T-helper 2 cell treated with Interferon-gamma antibody and Interleukin-4, amounts not matched to agents 5 μg/mL and 100 μg/mL, for 36 hours (primary cell): ENCODE measurements at regions not wholly inside any gene's neighbourhood (a gene's known extent, or its start where the extent isn't known, plus 50 kb on each side); places are given as distances from the start of the nearest gene placed in this dataset.

Source experiments
- DNase-seq: peaks from one replicate; pipeline ENCODE4 v3.0.0; 2021; ENCODE audit warnings: low spot score
- H3K27ac Mint-ChIP-seq: one replicate; pipeline ENCODE4 v1.8.0; 2021; ENCODE audit warnings: mild to moderate bottlenecking, mixed read lengths
- H3K27me3 Mint-ChIP-seq: one replicate; pipeline ENCODE4 v1.8.0; 2021; ENCODE audit warnings: low read depth, mixed read lengths
- H3K36me3 Mint-ChIP-seq: one replicate; pipeline ENCODE4 v1.8.0; 2021; ENCODE audit warnings: low read depth, mixed read lengths
- H3K4me1 Mint-ChIP-seq: one replicate; pipeline ENCODE4 v1.8.0; 2021; ENCODE audit warnings: low read depth, mixed read lengths
- H3K4me3 Mint-ChIP-seq: one replicate; pipeline ENCODE4 v1.8.0; 2022; ENCODE audit warnings: mild to moderate bottlenecking, moderate library complexity, mixed read lengths
- H3K9me3 Mint-ChIP-seq: one replicate; pipeline ENCODE4 v1.8.0; 2021; ENCODE audit warnings: mixed read lengths

DNA sequence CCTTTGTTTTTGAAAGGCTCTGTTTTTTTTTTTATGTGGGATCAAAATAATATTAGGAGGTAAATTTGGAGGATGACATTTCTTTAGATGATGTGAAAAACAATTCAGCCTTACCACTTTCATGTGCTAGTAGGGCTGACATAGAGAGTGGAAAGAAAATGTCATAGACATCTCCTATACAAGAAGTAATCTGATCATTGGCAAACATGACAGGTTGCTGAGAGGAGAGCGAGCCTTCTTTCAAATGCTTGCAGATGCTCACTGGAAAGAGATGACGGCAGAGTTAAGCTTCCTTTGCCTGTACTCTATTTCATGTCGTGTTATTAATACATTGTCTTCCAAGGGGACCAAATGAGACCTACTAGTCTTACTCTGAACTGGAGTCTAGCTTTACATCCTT is 160.1 kb upstream of the DAP start:
- DNase-seq, result no peak
- Mint-ChIP-seq H3K36me3 (no peaks in the 10 kb centered on the region), H3K4me1 (no peaks in the 10 kb centered on the region), H3K9me3 (no peaks in the 10 kb centered on the region), H3K27me3 (no peaks in the 10 kb centered on the region), H3K27ac (no peak overlapping the region), H3K4me3 (no peak overlapping the region)

DNA sequence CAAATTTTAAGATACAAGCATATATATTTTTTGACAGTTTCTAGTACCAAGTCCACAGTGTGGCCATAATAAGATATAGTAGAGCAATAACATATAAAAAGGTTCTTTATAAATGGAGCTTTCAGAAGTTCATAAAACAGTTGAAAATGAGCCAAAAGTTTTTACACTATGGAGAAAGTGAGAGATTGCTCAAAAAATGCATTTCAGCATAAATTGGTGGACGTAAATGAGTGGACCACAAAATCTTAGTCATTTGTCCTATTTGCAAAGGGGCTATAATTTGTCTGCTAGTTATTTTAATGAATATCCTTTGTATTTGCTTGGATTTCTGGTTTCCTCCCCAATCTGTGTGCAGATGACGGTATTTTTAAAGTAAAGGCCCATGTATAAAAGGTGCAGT is 159.4 kb upstream of the DAP start:
- Mint-ChIP-seq H3K36me3 (no peaks in the 10 kb centered on the region), H3K27ac (no peak overlapping the region), H3K4me1 (no peaks in the 10 kb centered on the region), H3K9me3 (no peaks in the 10 kb centered on the region), H3K4me3 (no peak overlapping the region), H3K27me3 (no peaks in the 10 kb centered on the region)
- no peak for DNase-seq

DNA sequence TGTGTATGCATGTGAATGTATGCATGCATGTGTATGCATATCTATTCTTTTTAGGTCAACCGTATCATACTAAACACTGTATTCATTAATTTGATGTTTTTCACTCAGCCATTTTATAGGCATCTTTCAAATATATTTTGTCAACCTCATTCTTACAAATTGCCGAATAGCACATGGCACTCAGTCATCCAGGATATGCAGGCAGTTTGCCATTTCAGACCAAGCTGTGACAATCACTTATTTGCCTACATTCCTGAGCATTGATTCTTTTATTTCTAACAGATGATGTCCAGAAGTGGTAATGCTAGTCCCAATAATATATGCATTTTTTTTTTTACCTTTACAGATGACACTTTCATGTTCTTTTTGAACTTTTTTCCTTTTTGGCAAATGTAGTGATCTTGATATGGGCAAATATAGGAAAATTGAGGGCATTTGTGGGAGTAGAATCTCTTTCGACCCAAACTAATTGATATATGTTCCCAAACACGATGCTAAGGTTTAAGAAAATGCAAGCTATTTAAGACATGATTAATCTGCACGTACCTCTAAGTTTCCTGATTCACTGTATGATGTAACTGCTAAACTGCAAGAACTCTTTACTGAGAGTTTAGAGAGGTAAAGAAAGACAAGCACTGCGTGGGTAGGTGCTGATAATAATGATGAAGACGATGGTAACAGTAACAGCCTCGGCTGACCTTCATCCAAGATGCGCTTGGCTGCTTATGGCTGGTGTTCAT is 153.9 kb upstream of the DAP start:
- Mint-ChIP-seq H3K4me1 (no peaks in the 10 kb centered on the region), H3K4me3 (no peak overlapping the region), H3K27me3 (no peaks in the 10 kb centered on the region), H3K36me3 (no peaks in the 10 kb centered on the region), H3K27ac (no peak overlapping the region), H3K9me3 (no peaks in the 10 kb centered on the region)
- no peak for DNase-seq

DNA sequence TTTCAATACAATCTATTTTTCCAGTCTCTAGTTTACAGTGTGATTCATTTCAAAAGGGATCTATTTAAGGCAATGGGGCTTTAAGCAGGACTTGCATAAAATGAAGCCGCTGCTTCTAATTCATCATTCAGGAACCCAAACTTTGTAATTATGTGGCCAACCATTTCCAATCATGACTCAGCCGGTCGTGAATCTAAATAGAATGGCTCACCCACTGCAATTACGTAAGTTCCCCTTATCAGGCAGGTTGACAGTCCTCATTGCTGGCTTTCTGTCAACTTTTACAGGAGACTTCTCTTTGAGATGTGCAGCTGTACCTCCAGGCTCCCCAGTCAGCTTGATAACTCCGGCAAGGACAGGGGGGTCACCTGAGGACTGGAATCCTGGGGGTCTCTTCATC is 152.8 kb upstream of the DAP start:
- Mint-ChIP-seq H3K27me3 (no peaks in the 10 kb centered on the region), H3K27ac (no peak overlapping the region), H3K4me1 (no peaks in the 10 kb centered on the region), H3K9me3 (no peaks in the 10 kb centered on the region), H3K4me3 (no peak overlapping the region), H3K36me3 (no peaks in the 10 kb centered on the region)
- no peak for DNase-seq

DNA sequence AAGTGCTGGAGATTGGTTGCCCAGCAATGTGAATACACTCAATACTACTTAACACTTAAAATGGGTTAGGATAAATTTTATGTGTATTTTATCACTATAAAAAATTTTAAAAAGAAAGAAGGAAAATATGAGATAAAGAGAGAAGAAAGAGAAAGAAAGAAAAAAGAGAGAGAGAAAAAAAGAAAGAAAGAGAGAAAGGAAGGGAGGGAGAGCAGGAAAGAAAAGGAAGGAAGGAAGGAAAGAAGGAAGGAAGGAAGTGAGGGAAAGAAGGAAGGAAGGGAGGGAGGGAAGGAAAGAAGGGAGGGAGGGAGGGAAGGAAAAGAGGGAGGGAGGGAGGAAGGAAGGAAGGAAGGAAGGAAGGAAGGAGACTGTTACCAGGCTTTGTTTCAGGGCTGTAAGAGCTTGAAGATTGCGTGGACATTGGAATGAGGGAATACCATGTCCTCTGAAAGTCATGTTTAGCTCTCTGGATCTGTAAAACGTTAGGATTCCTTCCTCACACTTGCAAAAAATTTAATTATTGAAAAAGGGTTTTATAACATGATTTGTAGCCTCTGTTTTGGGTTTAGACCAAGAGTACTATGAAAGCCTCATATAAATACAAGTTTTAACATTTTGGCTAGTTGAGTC is 152.3 kb upstream of the DAP start:
- Mint-ChIP-seq H3K27me3 (no peaks in the 10 kb centered on the region), H3K36me3 (no peaks in the 10 kb centered on the region), H3K4me1 (no peaks in the 10 kb centered on the region), H3K9me3 (no peaks in the 10 kb centered on the region), H3K27ac (no peak overlapping the region), H3K4me3 (no peak overlapping the region)
- DNase-seq, result no peak

DNA sequence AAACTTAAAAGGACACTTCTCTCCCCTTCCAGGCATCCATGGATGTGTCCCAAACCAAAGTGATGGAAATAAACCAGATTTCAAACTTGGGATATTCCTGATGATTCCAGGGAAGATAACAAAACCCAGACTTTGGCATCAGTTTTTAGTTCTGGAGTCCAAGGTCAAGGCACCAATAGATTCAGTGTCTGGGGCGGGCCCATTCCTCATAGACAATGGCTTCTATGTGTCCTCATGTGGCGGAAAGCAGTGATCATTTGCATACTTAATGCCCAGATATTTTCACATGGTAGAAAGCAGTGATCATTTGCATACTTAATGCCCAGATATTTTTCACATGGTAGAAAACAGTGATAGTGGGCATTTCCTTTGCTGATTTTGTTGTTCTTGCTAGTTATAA is 151.4 kb upstream of the DAP start:
- Mint-ChIP-seq H3K36me3 (no peaks in the 10 kb centered on the region), H3K9me3 (no peaks in the 10 kb centered on the region), H3K4me3 (no peak overlapping the region), H3K27ac (no peak overlapping the region), H3K4me1 (no peaks in the 10 kb centered on the region), H3K27me3 (no peaks in the 10 kb centered on the region)
- no peak for DNase-seq

DNA sequence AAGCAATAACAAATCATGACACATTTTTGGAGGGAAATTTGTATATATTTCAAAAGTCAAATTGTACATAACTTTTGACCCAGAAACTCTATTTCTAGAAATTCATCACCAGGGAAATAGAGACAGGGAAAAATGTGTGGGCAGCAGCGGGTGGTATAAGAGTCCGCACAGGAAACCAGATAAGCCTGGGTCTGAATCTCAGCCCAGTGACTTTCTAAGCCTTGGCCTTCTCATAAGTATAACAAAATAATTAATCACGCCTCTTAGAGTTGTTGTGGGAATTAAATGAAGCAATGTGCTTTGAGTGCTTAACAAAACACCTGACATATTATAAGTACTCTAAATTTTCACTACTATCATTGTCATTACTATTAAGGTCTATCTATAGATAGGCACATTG is 149.2 kb upstream of the DAP start:
- no peaks in the 10 kb centered on the region for H3K36me3 Mint-ChIP-seq
- no peak overlapping the region for H3K27ac Mint-ChIP-seq
- DNase-seq, result no peak
- H3K9me3 Mint-ChIP-seq, result no peaks in the 10 kb centered on the region
- no peaks in the 10 kb centered on the region for H3K4me1 Mint-ChIP-seq
- no peaks in the 10 kb centered on the region for H3K27me3 Mint-ChIP-seq
- H3K4me3 Mint-ChIP-seq, result no peak overlapping the region

DNA sequence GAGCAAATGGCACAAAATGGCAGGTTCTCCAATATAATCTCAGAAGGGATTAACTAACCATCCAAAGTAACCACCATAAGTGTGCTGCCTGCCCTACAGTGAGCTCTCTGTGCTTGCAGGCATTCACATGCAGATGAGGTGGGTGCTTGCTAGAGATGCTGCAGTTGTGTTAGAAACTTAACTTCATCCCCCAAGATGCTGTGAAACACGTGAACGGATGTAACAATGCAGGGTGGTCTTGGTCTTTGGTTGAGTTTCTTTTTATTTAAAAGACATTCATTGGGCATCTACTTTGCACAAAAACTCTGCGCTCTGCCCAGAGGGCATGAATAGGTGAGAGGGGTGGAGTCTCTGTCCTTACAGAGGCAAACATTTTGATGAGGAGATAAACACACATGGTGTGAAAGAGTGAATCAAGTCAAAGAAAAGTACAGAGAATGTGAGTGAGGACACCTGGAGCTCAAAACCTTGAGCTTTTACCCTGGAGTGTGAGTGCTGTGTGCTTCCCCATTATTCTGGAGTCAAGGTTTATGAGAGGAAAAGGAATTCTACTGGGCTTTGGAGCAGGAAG is 143.9 kb upstream of the DAP start:
- Mint-ChIP-seq H3K9me3 (no peaks in the 10 kb centered on the region), H3K27me3 (no peaks in the 10 kb centered on the region), H3K27ac (no peak overlapping the region), H3K4me1 (no peaks in the 10 kb centered on the region), H3K4me3 (no peak overlapping the region), H3K36me3 (no peaks in the 10 kb centered on the region)
- no peak for DNase-seq

DNA sequence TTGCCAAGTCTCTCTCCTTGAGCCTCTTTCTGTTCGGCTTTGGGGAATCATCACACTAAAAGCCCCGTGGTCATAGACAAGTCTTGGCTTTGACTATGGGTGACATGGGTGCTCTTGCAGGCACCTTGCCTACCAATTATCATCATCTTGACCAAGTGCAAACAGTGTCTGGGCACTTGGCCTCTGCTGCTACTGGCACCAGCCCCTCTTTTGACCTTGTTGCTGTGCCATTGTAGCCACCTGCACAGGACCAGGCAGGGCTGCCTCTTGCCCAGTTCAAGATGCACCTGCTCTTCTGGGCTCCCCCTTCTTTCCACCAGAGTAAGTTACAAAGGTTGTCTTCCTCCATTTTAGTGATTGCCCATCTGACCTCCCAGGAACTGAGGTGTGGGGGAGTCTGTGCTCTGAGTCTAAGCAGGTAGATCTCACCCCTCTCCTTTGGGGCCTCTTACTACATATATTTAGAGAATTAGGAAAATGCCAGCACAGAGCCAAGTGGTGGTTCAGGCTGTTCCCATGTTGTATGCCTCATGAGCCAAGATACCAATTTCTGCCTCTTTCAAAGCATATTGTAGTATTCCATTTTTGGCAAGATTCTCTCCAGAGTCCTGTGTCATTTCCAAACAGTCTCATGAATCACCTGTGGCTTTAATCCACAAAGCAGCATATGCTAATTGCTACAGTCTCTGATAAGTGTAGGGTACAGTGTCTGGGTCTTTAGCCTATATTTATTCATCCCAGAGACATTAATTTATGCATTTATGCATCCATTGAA is 142.9 kb upstream of the DAP start:
- Mint-ChIP-seq H3K9me3 (no peaks in the 10 kb centered on the region), H3K27ac (no peak overlapping the region), H3K27me3 (no peaks in the 10 kb centered on the region), H3K4me3 (no peak overlapping the region), H3K36me3 (no peaks in the 10 kb centered on the region), H3K4me1 (no peaks in the 10 kb centered on the region)
- no peak for DNase-seq

DNA sequence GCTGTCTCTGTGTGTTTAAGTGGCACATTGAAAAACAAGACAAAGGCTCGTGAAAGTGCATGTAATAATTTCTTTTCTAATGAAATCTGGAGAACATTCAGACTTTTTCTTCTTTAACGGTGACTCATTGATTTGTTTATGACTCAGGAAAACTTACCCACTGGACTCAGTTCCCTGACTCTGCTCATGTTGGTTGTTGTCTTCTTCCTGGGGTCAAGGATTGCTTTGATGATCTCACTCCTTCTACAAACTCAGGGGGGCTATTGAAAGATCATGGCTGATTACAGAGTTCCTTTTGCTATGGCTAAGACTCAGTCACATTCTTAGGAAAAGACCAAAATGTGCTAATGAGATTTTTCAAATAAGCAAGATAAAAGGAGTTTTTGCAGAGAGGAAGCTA is 141.1 kb upstream of the DAP start:
- no peak overlapping the region for H3K27ac Mint-ChIP-seq
- no peaks in the 10 kb centered on the region for H3K4me1 Mint-ChIP-seq
- H3K4me3 Mint-ChIP-seq, result no peak overlapping the region
- DNase-seq, result no peak
- H3K36me3 Mint-ChIP-seq, result no peaks in the 10 kb centered on the region
- H3K9me3 Mint-ChIP-seq, result no peaks in the 10 kb centered on the region
- H3K27me3 Mint-ChIP-seq, result no peaks in the 10 kb centered on the region

DNA sequence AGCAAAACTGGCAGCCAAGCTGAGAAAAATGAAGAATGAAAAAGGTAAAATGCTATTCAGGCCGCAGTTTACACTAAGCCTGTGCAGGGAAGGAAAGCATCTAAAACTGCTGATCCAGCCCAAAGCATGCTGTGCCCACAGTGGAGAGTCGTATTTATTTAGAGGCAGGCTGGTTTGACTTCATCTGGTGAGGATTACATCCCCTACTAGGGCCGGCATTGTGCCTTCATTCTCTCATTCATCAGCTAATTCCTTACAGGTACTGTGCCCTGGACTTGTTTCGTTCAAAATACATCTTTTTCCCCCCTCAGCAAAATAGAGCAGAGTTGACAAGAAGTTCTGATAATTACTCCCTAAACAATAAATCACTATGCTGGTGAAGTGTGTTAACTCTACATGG is 137.5 kb upstream of the DAP start:
- H3K4me1 Mint-ChIP-seq, result no peaks in the 10 kb centered on the region
- no peak overlapping the region for H3K4me3 Mint-ChIP-seq

DNA sequence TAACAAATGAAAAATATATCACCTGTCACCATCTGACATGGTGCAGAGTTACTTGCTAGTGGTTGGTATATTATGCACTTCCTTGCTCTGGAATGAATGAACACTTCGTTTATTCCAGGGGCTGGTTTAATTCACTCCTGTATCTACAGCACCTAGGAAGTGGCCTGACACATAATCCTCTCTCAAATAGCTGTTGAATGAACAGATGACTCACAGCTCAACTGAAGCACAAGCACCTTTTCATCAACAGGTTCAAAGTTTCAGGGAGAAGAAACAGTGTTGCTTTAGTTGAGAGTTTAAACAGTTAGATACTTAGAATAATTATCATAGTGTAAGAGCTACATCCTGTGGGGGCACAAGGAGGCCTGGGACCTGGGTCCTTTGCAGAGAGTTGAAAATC is 135.0 kb upstream of the DAP start:
- Mint-ChIP-seq H3K4me1 (no peaks in the 10 kb centered on the region), H3K9me3 (no peaks in the 10 kb centered on the region), H3K27ac (no peak overlapping the region), H3K27me3 (no peaks in the 10 kb centered on the region), H3K36me3 (no peaks in the 10 kb centered on the region), H3K4me3 (no peak overlapping the region)
- DNase-seq, result no peak

More for the DNA sequence above, 137.5 kb upstream of the DAP start:
- H3K27ac Mint-ChIP-seq, result no peak overlapping the region
- DNase-seq, result no peak
- no peaks in the 10 kb centered on the region for H3K9me3 Mint-ChIP-seq
- no peaks in the 10 kb centered on the region for H3K36me3 Mint-ChIP-seq
- H3K27me3 Mint-ChIP-seq, result no peaks in the 10 kb centered on the region

DNA sequence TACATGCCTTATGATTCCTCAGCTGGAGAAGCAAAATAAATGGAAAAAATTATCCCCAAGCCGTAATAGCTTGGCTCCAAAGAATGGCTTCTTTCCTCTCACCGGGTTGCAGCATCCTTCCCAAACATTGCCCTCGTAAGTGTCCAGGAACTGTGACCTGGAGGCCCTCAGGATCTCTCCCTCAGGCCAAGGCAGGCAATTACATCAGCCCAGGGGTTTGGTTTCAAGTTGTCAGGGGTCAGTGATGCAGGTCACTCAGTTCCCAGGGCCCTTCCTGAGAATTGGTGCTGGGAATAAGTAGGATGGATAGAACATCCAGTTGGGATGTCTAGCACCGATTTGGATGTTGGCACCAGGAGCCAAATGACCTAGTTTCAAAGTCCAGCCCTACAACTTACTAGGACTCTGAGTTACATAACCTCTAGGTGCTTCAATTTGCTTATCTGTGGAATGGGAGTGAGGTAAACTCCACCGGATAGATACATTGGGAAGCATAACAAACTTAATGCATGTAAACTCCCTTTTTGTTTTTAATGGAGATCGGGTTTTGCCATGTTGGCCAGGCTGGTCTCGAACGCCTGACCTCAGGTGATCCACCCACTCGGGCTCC is 133.5 kb upstream of the DAP start:
- H3K27ac Mint-ChIP-seq, result no peak overlapping the region
- H3K9me3 Mint-ChIP-seq, result no peaks in the 10 kb centered on the region
- H3K27me3 Mint-ChIP-seq, result no peaks in the 10 kb centered on the region
- no peak for DNase-seq
- no peaks in the 10 kb centered on the region for H3K36me3 Mint-ChIP-seq
- no peaks in the 10 kb centered on the region for H3K4me1 Mint-ChIP-seq
- H3K4me3 Mint-ChIP-seq, result no peak overlapping the region

DNA sequence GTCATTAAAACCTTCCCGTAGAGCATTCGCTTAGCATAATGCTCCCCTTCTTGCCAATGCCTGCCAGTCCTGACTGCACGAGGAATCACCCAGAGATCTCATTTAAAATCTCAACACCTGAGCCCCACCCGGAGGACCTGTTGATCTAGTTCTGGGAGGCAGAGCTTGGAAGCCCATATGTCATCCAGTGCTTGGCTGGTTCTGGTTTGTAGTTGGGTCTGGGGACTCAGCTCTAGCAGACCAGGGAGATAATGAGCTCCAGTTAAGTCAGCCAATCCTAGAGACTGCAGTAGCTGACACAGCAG is 131.8 kb upstream of the DAP start:
- no peaks in the 10 kb centered on the region for H3K36me3 Mint-ChIP-seq
- H3K27me3 Mint-ChIP-seq, result no peaks in the 10 kb centered on the region
- no peak for DNase-seq
- no peaks in the 10 kb centered on the region for H3K4me1 Mint-ChIP-seq
- H3K4me3 Mint-ChIP-seq, result no peak overlapping the region
- H3K27ac Mint-ChIP-seq, result no peak overlapping the region
- no peaks in the 10 kb centered on the region for H3K9me3 Mint-ChIP-seq
